HCT116 (cell line): ENCODE measurements at regions not wholly inside any gene's neighbourhood (a gene's known extent, or its start where the extent isn't known, plus 50 kb on each side); places are given as distances from the start of the nearest gene placed in this dataset.
"Not testable (repeated sequence)": the region's sequence is repeated elsewhere in the genome, so short reads cannot be mapped to it uniquely, and the experiment has no call there.

ENCODE experiments used
- ATAC-seq: fragments of 200-7000 bp; cut with Tn5 transposase; 2 replicates; pipeline ENCODE4 v1.9.1; 2020; ENCODE audit warnings: mild to moderate bottlenecking, moderate library complexity
- BruUV-seq: library from RNA; stranded (reverse); fragments of 400-500 nt; replicated peaks from 2 replicates; lab custom pipeline; 2021; lab: Mats Ljungman, UMichigan
- CTCF ChIA-PET: fragments of 300-600 bp; sonication (Branson Sonifier 250); formaldehyde crosslinking; loops from one replicate; lab custom pipeline; 2021; ENCODE audit warnings: antibody characterized with exemption; lab: Charles Lee
- POLR2A ChIA-PET: fragments of 300-600, 350-600 bp; sonication (Branson Sonifier 250); formaldehyde crosslinking; loops from one replicate; lab custom pipeline; 2021; ENCODE audit warnings: antibody characterized with exemption; lab: Charles Lee
- RAD21 ChIA-PET, 2 experiments: fragments of 300-600 bp; sonication (Branson Sonifier 250); formaldehyde crosslinking; loops; one replicate each; lab custom pipeline; 2023; ENCODE audit warnings: low total read pairs in 2 of 2; ENCODE audit not compliant: uncharacterized antibody in 2 of 2, unreplicated experiment in 2 of 2, low non-redundant PET in 1 of 2; lab: Charles Lee
- DNase-seq: peaks from one replicate; pipeline ENCODE4 v3.0.0-alpha.2; 2010; ENCODE audit warnings: low read depth, low spot score
- H2AFZ ChIP-seq: fragments of 200-600 bp; shearing (Covaris generic), sonication (generic); 2 replicates; pipeline ENCODE4 v1.6.1; 2017; ENCODE audit warnings: low read depth, mixed run types, mixed read lengths, antibody characterized with exemption, low read length; ENCODE audit not compliant: poor library complexity, severe bottlenecking
- H3K27ac ChIP-seq: 2 replicates; pipeline ENCODE4 v1.5.1; 2012; ENCODE audit warnings: low read depth, low read length
- H3K27me3 ChIP-seq: fragments of 200-600 bp; sonication (generic); 2 replicates; pipeline ENCODE4 v1.6.1; 2016; ENCODE audit warnings: mixed run types, low read length, mixed read lengths; ENCODE audit not compliant: insufficient read depth
- H3K36me3 ChIP-seq, 2 experiments: fragments of 200-500 bp in 1 of 2; fragments of 200-600 bp in 1 of 2; sonication (Bioruptor generic) in 1 of 2; sonication (generic) in 1 of 2; 2 replicates each; pipeline versions ENCODE4 v1.5.1 to v1.6.1; 2014 to 2016; ENCODE audit warnings: low read length in 2 of 2, inconsistent platforms in 1 of 2, mixed read lengths in 1 of 2, mixed run types in 1 of 2; ENCODE audit not compliant: insufficient read depth in 2 of 2, control insufficient read depth in 1 of 2
- H3K4me1 ChIP-seq, 2 experiments: fragments of 200-600 bp in 1 of 2; sonication (generic) in 1 of 2; 2 replicates each; pipeline versions ENCODE4 v1.5.1 to v1.6.1; 2012 to 2017; ENCODE audit warnings: low read length in 2 of 2, inconsistent platforms in 1 of 2, mild to moderate bottlenecking in 1 of 2, mixed read lengths in 1 of 2, mixed run types in 1 of 2, moderate library complexity in 1 of 2; ENCODE audit not compliant: insufficient read depth in 2 of 2, control insufficient read depth in 1 of 2
- H3K4me2 ChIP-seq: fragments of 200-600 bp; sonication (generic); 2 replicates; pipeline ENCODE4 v1.6.1; 2017; ENCODE audit warnings: mixed run types, low read length, mixed read lengths
- H3K4me3 ChIP-seq, 2 experiments: fragments of 200-600 bp in 1 of 2; sonication (generic) in 1 of 2; replicated peaks in 1 of 2; 2 replicates each; pipeline ENCODE4 v1.5.1; 2011 to 2016; ENCODE audit warnings: low read length in 2 of 2, control low read depth in 1 of 2, low read depth in 1 of 2, mild to moderate bottlenecking in 1 of 2, mixed read lengths in 1 of 2, mixed run types in 1 of 2
- H3K79me2 ChIP-seq: fragments of 200-600 bp; sonication (generic); 2 replicates; pipeline ENCODE4 v1.6.1; 2017; ENCODE audit warnings: mild to moderate bottlenecking, mixed run types, low read length, moderate library complexity, mixed read lengths; ENCODE audit not compliant: insufficient read depth
- H3K9ac ChIP-seq: fragments of 200-600 bp; sonication (generic); 2 replicates; pipeline ENCODE4 v1.6.1; 2016; ENCODE audit warnings: low read length, mixed read lengths
- H3K9me2 ChIP-seq: fragments of 200-600 bp; sonication (generic), shearing (Covaris generic); 2 replicates; pipeline ENCODE4 v1.6.1; 2017; ENCODE audit warnings: mixed run types, mild to moderate bottlenecking, moderate library complexity; ENCODE audit not compliant: insufficient read depth
- H3K9me3 ChIP-seq, 2 experiments: fragments of 200-500 bp in 1 of 2; fragments of 200-600 bp in 1 of 2; sonication (Bioruptor generic) in 1 of 2; sonication (generic) in 1 of 2; 2 replicates each; pipeline ENCODE4 v1.6.1; 2014 to 2017; ENCODE audit warnings: low read length in 2 of 2, mixed read lengths in 2 of 2, inconsistent platforms in 1 of 2, low read depth in 1 of 2, mild to moderate bottlenecking in 1 of 2, mixed run types in 1 of 2, moderate library complexity in 1 of 2; ENCODE audit not compliant: control insufficient read depth in 1 of 2, insufficient read depth in 1 of 2
- H4K20me1 ChIP-seq: fragments of 200-600 bp; sonication (generic), shearing (Covaris generic); 2 replicates; pipeline ENCODE4 v1.6.1; 2017; ENCODE audit warnings: mixed run types, mild to moderate bottlenecking, moderate library complexity; ENCODE audit not compliant: insufficient read depth
- CTCF ChIP-seq, 3 experiments: fragments of 200-600 bp in 1 of 3; sonication (generic) in 1 of 3; IDR thresholded peaks in 2 of 3; conservative IDR thresholded peaks in 1 of 3; 2 replicates each; pipeline ENCODE4 v1.5.1; 2012 to 2017; ENCODE audit warnings: low read depth in 2 of 3, low read length in 2 of 3, antibody characterized with exemption in 1 of 3, borderline replicate concordance in 1 of 3, control low read depth in 1 of 3, mild to moderate bottlenecking in 1 of 3, mixed read lengths in 1 of 3, mixed run types in 1 of 3, moderate library complexity in 1 of 3; ENCODE audit not compliant: insufficient read depth in 1 of 3
- EZH2phosphoT487 ChIP-seq: fragments of 200-600 bp; IDR thresholded peaks from 2 replicates; pipeline ENCODE4 v1.6.1; 2018; ENCODE audit warnings: antibody characterized with exemption, borderline replicate concordance
- POLR2A ChIP-seq: IDR thresholded peaks from 2 replicates; pipeline ENCODE4 v1.7.0; 2011; ENCODE audit warnings: borderline replicate concordance; ENCODE audit not compliant: insufficient read depth, insufficient read length; ENCODE audit errors: extremely low read depth
- intact Hi-C: fragments of 100-400 bp; cut with micrococcal nuclease; formaldehyde crosslinking; loops from 2 replicates; pipeline ENCODE4 v1.10.0; 2022

GRCh38 chr6:140264431-140264830, 890.0 kb upstream of the CITED2 start:
- ChIA-PET RAD21 (no interaction called here), POLR2A (no interaction called here), CTCF (no interaction called here)
- H3K9me2 ChIP-seq = no peaks in the 10 kb centered on the region
- H3K79me2 ChIP-seq = no peaks in the 10 kb centered on the region
- H3K4me3 ChIP-seq = no peak overlapping the region
- no peaks in the 10 kb centered on the region for H3K9me3 ChIP-seq
- no peak overlapping the region for H3K27ac ChIP-seq
- no peak for ATAC-seq
- no peak overlapping the region for H2AFZ ChIP-seq
- H3K36me3 ChIP-seq = no peaks in the 10 kb centered on the region
- H3K4me2 ChIP-seq = no peak overlapping the region
- no TSS peak for BruUV-seq
- H3K27me3 ChIP-seq = no peaks in the 10 kb centered on the region
- no peaks in the 10 kb centered on the region for H3K4me1 ChIP-seq
- no peak for DNase-seq
- no peak overlapping the region for H3K9ac ChIP-seq
- H4K20me1 ChIP-seq = no peaks in the 10 kb centered on the region
- no peak for TF ChIP-seq EZH2phosphoT487
- TF ChIP-seq POLR2A = no peak
- TF ChIP-seq CTCF (IDR thresholded peaks at IDR 0.05 in 2 of 3, conservative IDR thresholded peaks at IDR 0.05 in 1 of 3; ENCODE audit: borderline replicate concordance in 1 of 3, insufficient read depth in 1 of 3, low read depth in 2 of 3, low read length in 2 of 3) = no peak
- intact Hi-C loops = no loop called here

DNA sequence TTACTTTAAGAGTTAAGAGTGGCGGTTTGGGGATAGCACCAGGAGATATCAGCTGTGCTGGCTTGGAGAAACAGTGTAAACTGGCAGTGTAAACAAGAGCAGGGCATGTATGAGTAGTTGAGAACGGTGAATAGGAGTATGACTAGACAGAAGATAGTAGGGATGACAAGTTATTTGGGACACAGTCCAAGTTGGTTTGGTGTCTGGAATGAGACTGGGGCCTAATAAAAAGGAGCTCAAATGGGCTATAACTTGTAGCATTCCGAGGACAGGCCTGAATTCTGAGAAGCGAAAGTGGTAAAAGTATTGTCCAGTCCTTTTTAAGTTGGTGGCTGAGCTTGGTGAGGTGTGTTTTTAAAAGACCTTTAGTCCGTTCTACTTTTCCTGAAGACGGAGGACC, 883.9 kb upstream of the CITED2 start:
- H3K4me1 ChIP-seq, BruUV-seq, CTCF ChIA-PET: not testable (repeated sequence)

More for the DNA sequence above, 883.9 kb upstream of the CITED2 start:
- H3K4me3 ChIP-seq, H3K9me3 ChIP-seq, H3K4me2 ChIP-seq, H3K27me3 ChIP-seq, H3K36me3 ChIP-seq, intact Hi-C loops, H3K9me2 ChIP-seq, H4K20me1 ChIP-seq, ATAC-seq, DNase-seq, H3K27ac ChIP-seq, POLR2A ChIA-PET, H3K9ac ChIP-seq, H2AFZ ChIP-seq, RAD21 ChIA-PET, H3K79me2 ChIP-seq: not testable (repeated sequence)
